ENCODE measurements at regions not wholly inside any gene's neighbourhood (a gene's known extent, or its start where the extent isn't known, plus 50 kb on each side); places are given as distances from the start of the nearest gene placed in this dataset.

GRCh38 chr11:116073854-116074837, 569.9 kb upstream of the CADM1 start:
- no peak for DNase-seq (ENCODE audit: low spot score)

DNA sequence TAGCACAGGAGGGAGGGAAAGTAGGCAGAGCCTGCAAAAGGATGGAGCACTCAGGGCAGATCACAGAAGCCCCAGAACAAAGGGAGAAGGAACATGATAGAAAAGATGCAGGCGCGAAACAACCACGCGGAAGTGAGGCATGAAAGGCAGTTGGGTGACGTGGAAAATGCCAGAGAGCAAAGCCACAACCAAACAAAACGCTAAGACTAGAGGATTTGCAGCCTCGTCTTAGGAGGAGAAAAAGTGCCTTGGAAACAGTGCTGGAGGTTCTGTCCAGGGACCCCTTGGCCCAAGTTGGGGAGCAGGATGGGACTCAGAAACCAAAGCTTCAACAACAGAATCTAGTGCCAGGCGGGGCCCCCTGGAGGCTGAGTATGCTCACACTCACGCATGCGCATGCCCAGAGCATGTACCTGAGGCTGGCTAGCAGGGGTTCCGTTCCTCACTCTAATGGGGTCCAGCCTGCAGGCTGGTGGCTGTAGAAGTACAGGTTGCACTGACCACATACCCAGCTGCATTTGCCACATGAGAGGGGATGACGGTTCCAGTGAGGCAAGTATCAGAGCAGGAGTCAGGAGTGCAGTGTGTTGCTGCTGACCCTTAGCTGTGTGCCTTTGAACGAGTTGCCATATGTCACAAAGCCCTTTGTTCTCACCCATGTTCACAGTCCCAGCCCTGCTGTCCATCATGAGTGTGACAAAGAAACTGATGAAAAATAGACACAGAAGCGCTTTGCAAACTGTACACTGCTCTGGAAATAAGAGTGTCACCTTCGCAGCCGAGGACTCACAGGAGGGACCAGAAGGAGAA, 568.6 kb upstream of the CADM1 start:
- no peak for DNase-seq (ENCODE audit: low spot score)

- DNase-seq (ENCODE audit: low spot score), result no peak
Observed at GRCh38 chr11:116072133-116072532, 567.9 kb upstream of the CADM1 start.

GRCh38 chr11:116071241-116071640, 567.0 kb upstream of the CADM1 start:
- no peak for DNase-seq (ENCODE audit: low spot score)

- DNase-seq (ENCODE audit: low spot score), result no peak
Observed at GRCh38 chr11:116070520-116070919, 566.3 kb upstream of the CADM1 start.

DNA sequence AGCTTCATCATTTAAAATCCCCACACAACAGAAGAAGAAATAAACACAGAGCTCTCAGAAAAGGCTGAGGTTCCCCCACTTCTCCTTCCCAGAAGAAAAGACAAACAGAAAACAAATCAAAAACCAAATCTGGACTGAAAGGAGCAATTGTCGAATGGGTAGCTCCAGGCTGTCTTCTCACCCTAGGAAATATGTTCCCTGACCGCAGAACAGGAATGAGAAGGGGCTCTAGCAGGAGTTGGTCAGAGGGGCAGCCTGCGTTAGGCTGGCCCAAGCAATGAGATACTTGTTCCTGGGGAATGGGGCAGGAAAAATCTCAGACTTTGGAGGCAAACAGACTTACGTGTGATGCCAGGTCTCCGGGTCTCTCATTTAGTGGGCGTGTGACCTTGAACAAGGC, 562.6 kb upstream of the CADM1 start:
- DNase-seq (ENCODE audit: low spot score), result no peak

DNA sequence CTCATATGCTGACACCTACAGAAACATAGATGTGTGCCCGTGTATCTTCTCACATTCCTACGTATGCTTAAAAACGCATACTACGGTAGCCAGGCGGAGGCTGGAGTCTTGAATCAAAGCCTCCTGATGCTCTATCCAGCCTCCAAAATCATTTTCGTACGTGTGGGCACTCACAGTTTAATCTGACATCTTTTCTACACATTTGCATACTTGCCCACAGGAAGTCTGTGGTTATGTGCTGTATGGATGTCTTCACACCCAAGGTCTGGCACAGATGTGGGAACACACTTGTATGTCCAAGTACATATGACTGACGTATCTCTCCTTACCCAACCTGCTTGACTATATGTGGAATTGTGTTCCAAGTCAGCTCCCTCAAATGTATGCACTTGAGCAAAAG, 561.8 kb upstream of the CADM1 start:
- DNase-seq (ENCODE audit: low spot score), result no peak

GRCh38 chr11:116065191-116065895, 561.1 kb upstream of the CADM1 start:
- DNase-seq (ENCODE audit: low spot score), result no peak

GRCh38 chr11:116062490-116063171, 558.4 kb upstream of the CADM1 start:
- no peak for DNase-seq (ENCODE audit: low spot score)

DNA sequence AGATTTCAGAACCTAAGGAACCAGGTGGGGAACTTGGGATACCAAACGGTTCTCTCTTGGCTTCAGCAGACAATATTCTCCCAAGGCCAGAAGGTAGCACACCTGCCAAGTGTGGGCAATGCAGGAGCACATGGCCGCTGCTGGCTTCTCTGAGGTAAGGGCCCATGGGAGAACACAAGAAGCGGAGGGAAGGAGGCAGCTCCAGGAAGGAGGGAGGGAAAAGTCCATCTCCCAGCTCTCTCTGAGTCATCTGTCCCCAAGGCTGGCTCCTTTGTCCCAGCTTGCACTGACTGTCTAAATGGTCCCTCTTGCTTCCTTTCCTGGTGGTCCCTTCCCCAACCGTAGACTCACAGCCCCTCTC, 557.9 kb upstream of the CADM1 start:
- DNase-seq (ENCODE audit: low spot score), result no peak

DNA sequence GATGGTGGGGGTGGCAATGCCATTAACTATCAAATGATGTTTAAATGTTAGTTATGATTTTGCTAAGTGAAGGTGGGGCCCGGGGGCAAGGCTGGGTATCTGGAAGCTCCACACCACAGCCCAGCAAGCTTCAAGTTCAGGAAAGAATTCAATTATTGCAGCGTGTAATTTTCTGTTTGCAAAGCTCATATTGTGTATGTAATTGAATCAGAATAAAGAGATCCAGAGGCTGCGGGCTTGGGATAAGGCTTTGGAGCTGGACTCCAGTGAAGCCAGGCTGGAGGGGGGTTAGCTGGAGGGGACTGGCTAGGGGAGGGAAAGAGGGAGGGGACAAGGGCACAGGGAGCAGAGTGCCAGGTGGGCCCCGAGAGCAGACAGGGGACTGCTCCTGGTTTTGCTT, 557.1 kb upstream of the CADM1 start:
- DNase-seq (ENCODE audit: low spot score), result no peak

- no peak for DNase-seq (ENCODE audit: low spot score)
Observed at GRCh38 chr11:116059919-116060318, 555.7 kb upstream of the CADM1 start.

DNA sequence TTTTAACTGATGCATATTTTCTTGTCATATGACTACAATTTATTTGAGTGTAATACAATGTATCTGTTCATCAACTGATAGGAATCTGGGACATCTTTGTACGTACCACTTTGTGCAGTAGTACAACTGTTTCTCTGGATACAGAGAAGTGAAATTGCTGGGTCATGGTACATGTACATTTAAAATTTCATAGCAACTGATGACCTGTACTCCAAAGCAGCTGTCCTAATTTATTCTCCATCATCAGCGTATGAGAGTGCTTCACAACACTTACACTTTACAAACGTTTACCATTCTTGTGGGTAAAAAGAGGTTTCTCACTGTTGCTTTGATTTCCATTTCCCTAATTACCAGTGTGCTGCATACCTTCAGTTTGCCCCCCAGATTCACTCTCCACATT, 552.8 kb upstream of the CADM1 start:
- DNase-seq (ENCODE audit: low spot score), result no peak

DNA sequence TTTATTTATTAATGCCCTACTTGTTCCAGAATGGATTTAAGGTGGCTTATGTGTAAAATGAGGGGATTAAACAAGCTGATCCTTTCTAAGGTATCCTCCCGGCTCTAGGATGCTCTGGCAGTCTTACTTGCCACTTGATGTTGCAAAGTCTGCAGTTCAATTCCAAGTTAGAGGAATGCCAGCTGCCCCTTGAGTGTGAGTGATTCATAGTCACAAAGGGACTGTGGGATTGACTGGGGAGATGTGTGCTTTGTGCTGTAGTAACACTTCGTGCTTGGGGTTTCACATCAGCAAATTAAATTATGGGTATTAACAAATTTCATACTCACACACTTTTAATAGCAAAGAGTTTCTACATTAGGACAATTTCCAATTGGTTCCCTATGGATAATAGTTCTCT, 550.8 kb upstream of the CADM1 start:
- no peak for DNase-seq (ENCODE audit: low spot score)

DNA sequence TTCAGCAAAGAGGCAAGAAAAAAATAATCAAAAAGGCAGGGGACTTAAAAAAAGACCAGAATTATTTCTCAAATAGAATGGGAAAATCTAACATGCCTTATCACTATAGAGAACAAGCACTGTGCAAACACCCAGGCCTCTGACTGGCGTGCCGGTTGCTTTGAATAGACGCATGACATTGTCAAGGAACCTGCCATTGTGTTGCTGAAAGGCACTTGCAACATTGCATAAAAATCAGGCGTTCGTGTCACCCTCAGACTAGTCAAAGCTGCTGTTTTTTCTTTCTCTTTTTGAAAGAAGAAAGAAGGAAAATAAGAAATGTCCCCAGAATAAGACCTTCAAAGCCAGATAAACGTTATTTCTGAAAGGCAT, 549.3 kb upstream of the CADM1 start:
- no peak for DNase-seq (ENCODE audit: low spot score)

DNA sequence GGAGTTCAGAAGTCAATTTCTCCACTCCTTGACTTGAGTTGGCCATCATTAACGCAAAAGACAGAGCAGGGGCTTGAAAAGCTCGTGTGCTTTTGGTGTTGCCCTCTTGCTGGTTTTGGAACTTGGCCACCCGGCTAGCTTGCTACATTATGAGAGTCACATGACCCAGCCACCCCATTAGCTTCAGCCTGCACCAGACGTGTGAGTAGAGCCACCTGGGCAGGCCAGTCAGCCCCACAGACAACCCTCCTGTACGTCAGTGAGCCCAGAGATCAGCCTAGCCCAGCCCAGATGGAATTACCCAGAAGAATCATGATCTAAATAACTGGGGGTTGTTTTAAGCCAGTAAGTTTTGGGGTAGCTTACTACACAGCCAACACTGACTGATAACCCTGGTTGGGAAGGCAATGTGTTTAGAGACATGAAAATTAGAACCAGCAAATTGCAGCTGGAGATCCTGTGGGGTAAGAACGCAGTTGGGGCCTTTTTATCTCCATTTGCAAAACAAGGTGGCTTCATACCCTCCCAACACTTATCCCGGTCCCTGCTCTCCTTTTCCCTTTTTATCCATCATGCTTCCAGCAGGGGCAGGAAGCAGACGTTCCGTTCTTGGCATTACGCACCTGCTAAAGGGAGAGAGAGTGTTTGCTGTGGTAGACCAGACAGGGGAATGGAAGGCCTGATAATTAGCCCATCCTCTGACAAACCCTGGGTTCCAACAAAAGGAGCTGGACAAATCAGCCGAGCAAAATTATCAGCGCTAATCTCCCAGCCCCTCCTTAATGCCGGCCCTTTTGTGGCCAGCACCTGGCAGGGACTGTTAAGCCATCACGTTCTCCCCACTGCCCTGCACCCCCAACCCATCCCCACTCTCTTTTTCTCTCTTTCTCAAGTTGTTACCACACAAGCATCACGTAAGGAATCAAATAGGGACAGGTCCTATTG, 548.7 kb upstream of the CADM1 start:
- no peak for DNase-seq (ENCODE audit: low spot score)

DNA sequence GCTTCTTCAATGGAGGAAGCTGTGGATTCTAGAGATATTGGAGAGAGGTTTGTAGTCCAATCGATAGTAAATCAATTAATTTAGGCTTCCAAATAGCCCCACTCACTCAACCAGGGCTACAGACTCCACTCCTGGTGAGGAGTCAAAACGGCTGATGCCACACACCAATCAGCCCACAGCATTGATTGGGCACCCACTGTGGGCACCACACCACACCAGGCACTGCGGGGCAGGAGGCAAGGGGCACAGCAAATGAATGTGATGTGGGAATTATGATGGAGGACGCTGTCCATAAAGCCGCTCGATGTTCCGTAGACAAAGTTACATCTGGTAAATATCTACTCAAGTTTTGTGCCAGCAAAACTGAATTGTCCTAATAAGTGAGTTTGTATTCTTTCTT, 547.3 kb upstream of the CADM1 start:
- DNase-seq (ENCODE audit: low spot score), result no peak

GRCh38 chr11:116049383-116049782, 545.2 kb upstream of the CADM1 start:
- no peak for DNase-seq (ENCODE audit: low spot score)

- no peak for DNase-seq (ENCODE audit: low spot score)
Observed at GRCh38 chr11:116046127-116046526, 541.9 kb upstream of the CADM1 start.

DNA sequence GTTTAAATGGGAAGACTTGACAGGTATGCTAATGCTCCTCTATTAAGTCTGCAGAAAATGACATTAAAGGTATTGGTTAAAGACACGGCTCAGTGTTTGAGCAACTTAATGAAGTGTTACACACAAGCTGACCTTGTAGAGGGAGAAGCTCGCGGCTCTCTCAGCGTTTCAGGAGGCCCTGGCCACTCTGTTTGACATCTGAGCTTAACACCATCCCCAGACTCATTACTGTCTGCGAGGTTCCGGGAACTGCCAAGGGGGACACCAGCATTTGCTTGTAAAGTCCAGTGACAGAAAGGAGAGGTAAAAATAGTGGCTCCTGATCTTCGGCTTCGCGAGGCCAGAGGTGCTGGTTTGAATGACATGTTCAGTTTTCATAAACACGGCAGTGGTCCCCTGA, 540.7 kb upstream of the CADM1 start:
- DNase-seq (ENCODE audit: low spot score), result no peak

- no peak for DNase-seq (ENCODE audit: low spot score)
Observed at GRCh38 chr11:116044520-116044919, 540.3 kb upstream of the CADM1 start.
